Kidney (tissue), 13 donors: ENCODE measurements at regions not wholly inside any gene's neighbourhood (a gene's known extent, or its start where the extent isn't known, plus 50 kb on each side); places are given as distances from the start of the nearest gene placed in this dataset.

Source experiments
- DNase-seq, 5 donors: peaks; one replicate each; pipeline ENCODE4 v3.0.0-alpha.2; 2013 to 2020
- FAIRE-seq: peaks from 2 replicates; lab custom pipeline; 2012; peaks lifted over from hg19 to GRCh38; lab: Jason Lieb, UNC
- H3K27ac ChIP-seq, 2 donors: one replicate each; pipeline ENCODE4 v1.7.0; 2013; ENCODE audit warnings: low read depth in 2 of 2, low read length in 2 of 2, inconsistent platforms in 1 of 2
- H3K27me3 ChIP-seq: one replicate; pipeline ENCODE4 v1.7.1; 2013; ENCODE audit warnings: low read length, inconsistent platforms; ENCODE audit not compliant: control insufficient read depth, insufficient read depth
- H3K36me3 ChIP-seq, 3 donors: one replicate each; pipeline versions ENCODE4 v1.7.0 to v1.7.1; 2013; ENCODE audit warnings: low read length in 3 of 3, control low read depth in 1 of 3, inconsistent platforms in 1 of 3; ENCODE audit not compliant: insufficient read depth in 3 of 3, control insufficient read depth in 2 of 3
- H3K4me1 ChIP-seq, 3 donors: one replicate each; pipeline versions ENCODE4 v1.7.0 to v1.7.1; 2013; ENCODE audit warnings: low read length in 3 of 3, inconsistent platforms in 1 of 3, low read depth in 1 of 3; ENCODE audit not compliant: control insufficient read depth in 2 of 3, insufficient read depth in 2 of 3
- H3K4me3 ChIP-seq, 3 donors: one replicate each; pipeline versions ENCODE4 v1.7.0 to v1.8.1; 2013; ENCODE audit warnings: low read length in 3 of 3, control low read depth in 1 of 3, inconsistent platforms in 1 of 3
- H3K9ac ChIP-seq, 3 donors: one replicate each; pipeline versions ENCODE4 v1.7.0 to v1.7.1; 2013; ENCODE audit warnings: low read length in 3 of 3, control low read depth in 1 of 3, inconsistent platforms in 1 of 3
- H3K9me3 ChIP-seq, 3 donors: one replicate each; pipeline versions ENCODE4 v1.7.0 to v1.7.1; 2013; ENCODE audit warnings: low read length in 3 of 3, control low read depth in 1 of 3, inconsistent platforms in 1 of 3; ENCODE audit not compliant: control insufficient read depth in 2 of 3, insufficient read depth in 1 of 3
- intact Hi-C: fragments of 100-400 bp; cut with DNase I; formaldehyde crosslinking; loops from one replicate; pipeline ENCODE4 v1.11.1; 2022
- TF ChIP-seq, protein P1 (sequence below): IDR thresholded peaks from 3 replicates; pipeline ENCODE4 v1.5.1; 2012; ENCODE audit warnings: mild to moderate bottlenecking, moderate library complexity, borderline replicate concordance; ENCODE audit not compliant: insufficient read depth; ENCODE audit errors: extremely low read depth
- donor health status: control.
- donor health status: control.
- donor health status: control.
- donor health status: control.
- donor health status: control.
- donor health status: DM: yes; HTN: yes; CAD: no.
- donor health status: Normal renal cell carcinoma (clear cell type).

DNA sequence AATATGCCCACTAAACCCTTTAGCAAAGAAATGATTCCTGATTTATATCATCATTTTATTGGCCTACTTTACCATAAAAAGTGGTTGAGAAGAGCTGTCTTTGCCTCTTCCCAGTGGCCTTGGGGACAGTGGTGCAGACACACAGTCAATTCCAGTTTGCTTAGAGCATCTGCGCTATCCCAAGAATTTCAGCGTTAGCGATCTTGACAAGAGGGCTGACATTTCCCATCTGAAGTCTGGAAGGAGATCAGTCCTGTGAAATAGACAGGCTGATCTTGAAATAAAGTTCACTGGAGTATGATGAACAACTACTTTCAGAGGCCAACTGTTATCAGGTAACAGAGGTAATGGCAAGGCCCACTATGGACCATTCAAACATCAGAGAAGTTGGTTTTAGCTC, 475.3 kb upstream of the NRP1 start:
- intact Hi-C loops = no loop called here
- H3K4me1 ChIP-seq = peaks cover 0 to 3% (median 0%) of the 10 kb centered on the region in 3 donors
- TF ChIP-seq, protein P1, sequence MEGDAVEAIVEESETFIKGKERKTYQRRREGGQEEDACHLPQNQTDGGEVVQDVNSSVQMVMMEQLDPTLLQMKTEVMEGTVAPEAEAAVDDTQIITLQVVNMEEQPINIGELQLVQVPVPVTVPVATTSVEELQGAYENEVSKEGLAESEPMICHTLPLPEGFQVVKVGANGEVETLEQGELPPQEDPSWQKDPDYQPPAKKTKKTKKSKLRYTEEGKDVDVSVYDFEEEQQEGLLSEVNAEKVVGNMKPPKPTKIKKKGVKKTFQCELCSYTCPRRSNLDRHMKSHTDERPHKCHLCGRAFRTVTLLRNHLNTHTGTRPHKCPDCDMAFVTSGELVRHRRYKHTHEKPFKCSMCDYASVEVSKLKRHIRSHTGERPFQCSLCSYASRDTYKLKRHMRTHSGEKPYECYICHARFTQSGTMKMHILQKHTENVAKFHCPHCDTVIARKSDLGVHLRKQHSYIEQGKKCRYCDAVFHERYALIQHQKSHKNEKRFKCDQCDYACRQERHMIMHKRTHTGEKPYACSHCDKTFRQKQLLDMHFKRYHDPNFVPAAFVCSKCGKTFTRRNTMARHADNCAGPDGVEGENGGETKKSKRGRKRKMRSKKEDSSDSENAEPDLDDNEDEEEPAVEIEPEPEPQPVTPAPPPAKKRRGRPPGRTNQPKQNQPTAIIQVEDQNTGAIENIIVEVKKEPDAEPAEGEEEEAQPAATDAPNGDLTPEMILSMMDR = no peak
- no peak overlapping the region for H3K27ac ChIP-seq
- H3K36me3 ChIP-seq = no peaks in the 10 kb centered on the region
- H3K9ac ChIP-seq = no peak overlapping the region
- no peak for FAIRE-seq
- DNase-seq = peak in 1 of 5 donors; percentile 60
- H3K4me3 ChIP-seq = no peak overlapping the region
- no peaks in the 10 kb centered on the region for H3K9me3 ChIP-seq
- no peaks in the 10 kb centered on the region for H3K27me3 ChIP-seq

DNA sequence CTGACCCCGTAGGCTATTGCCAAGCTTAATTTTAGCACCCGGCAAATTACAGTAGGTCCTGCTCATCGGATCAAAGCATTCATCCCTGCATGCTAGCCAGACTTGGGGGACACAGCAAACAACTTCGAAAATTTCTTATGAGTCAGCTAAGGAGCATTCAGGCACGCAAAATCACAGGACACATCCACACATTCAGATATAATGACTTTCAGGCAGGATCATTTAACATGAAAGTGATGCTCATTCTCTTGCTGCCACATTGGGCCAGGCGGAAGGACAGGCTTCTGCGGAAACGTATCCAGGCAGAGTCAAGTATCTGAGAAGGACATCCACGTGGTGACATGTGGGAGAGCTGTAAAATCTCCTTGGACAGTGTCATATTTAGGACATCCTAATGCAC, 474.0 kb upstream of the NRP1 start:
- H3K36me3 ChIP-seq = no peaks in the 10 kb centered on the region
- no peak for FAIRE-seq
- H3K4me1 ChIP-seq = peaks cover 0 to 3% (median 0%) of the 10 kb centered on the region in 3 donors
- TF ChIP-seq, protein P1 = no peak
- no peak overlapping the region for H3K4me3 ChIP-seq
- H3K27ac ChIP-seq = no peak overlapping the region
- H3K9me3 ChIP-seq = no peaks in the 10 kb centered on the region
- no peak for DNase-seq
- H3K9ac ChIP-seq = no peak overlapping the region
- H3K27me3 ChIP-seq = no peaks in the 10 kb centered on the region
- intact Hi-C loops = no loop called here

DNA sequence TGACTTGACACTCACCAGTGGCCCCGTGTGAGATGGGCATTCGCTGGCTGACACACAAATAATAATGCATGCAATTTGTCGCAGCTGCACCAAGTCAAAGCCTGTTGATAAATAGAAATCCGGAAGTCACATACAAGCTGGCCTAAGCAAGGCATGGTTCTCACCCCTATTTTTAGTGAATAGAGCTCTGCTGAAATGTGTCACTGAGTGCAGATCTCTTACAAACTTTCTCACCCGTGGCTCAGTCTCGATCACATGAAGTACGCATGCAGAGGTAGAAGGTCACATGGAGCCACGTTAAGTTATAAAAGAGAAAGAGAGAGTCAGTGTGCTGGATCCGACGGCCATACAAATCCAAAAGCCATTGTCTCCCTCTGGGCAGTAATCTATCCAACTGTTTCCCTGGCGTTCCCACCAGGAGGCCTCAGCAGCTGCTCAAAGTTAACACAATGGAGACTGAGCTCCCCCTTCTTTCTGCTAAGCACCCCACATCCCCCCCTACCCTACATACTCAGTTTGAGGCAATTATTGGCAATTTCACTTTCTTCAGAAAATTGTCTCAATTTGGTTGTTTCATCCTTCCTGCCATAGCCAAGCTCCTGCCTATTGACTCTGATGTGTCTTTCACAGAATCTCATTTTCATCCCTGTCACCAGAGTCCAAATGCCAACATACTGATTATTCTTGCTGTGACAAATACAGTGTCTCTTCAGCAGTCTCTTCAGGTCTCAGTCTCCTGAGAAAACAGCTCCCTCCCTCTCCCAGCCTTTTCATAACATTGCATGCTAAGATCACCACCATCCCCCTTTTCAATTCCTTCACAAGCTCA, 473.3 kb upstream of the NRP1 start:
- H3K9ac ChIP-seq = no peak overlapping the region
- FAIRE-seq = no peak
- H3K27ac ChIP-seq = no peak overlapping the region
- H3K36me3 ChIP-seq = no peaks in the 10 kb centered on the region
- DNase-seq = no peak
- H3K4me1 ChIP-seq = peaks cover 0 to 3% (median 0%) of the 10 kb centered on the region in 3 donors
- H3K27me3 ChIP-seq = no peaks in the 10 kb centered on the region
- H3K9me3 ChIP-seq = no peaks in the 10 kb centered on the region
- TF ChIP-seq, protein P1 = no peak
- intact Hi-C loops = no loop called here
- no peak overlapping the region for H3K4me3 ChIP-seq
